ENCODE measurements at regions not wholly inside any gene's neighbourhood (a gene's known extent, or its start where the extent isn't known, plus 50 kb on each side); places are given as distances from the start of the nearest gene placed in this dataset.
A peak's percentile ranks its signal among the peaks of the same experiment; 100 is the strongest.

GRCh38 chr17:55580596-55581133 is 69.4 kb upstream of the SMIM36 start:
- DNase-seq, result no peak

GRCh38 chr17:55577687-55578086 is 66.4 kb upstream of the SMIM36 start:
- peak; percentile 32 for DNase-seq

- peak; percentile 50 for DNase-seq
These were observed 65.8 kb upstream of the SMIM36 start for GRCh38 chr17:55576996-55577586.

- no peak for DNase-seq
These were observed 65.2 kb upstream of the SMIM36 start for GRCh38 chr17:55576237-55576995.

GRCh38 chr17:55575058-55575636 is 63.9 kb upstream of the SMIM36 start:
- DNase-seq, result no peak

- DNase-seq, result no peak
These were observed 61.3 kb upstream of the SMIM36 start for GRCh38 chr17:55572599-55572998.

GRCh38 chr17:55572139-55572538 is 60.9 kb upstream of the SMIM36 start:
- DNase-seq, result no peak

GRCh38 chr17:55571095-55571494 is 59.8 kb upstream of the SMIM36 start:
- DNase-seq, result no peak

GRCh38 chr17:55570391-55570790 is 59.1 kb upstream of the SMIM36 start:
- no peak for DNase-seq

- DNase-seq, result no peak
These were observed 56.3 kb upstream of the SMIM36 start for GRCh38 chr17:55567240-55568214.

- no peak for DNase-seq
These were observed 52.8 kb upstream of the SMIM36 start for GRCh38 chr17:55564081-55564480.

- no peak for DNase-seq
These were observed 52.1 kb upstream of the SMIM36 start for GRCh38 chr17:55563363-55563762.

- no peak for DNase-seq
These were observed 50.8 kb upstream of the SMIM36 start for GRCh38 chr17:55561973-55562495.

- no peak for DNase-seq
These were observed 50.2 kb upstream of the SMIM36 start for GRCh38 chr17:55561316-55561972.
